HK-2 (cell line): ENCODE measurements at regions not wholly inside any gene's neighbourhood (a gene's known extent, or its start where the extent isn't known, plus 50 kb on each side); places are given as distances from the start of the nearest gene placed in this dataset.

Experiments used
- DNase-seq: peaks from one replicate; pipeline ENCODE4 v3.0.0-alpha.2; 2018; ENCODE audit not compliant: unreplicated experiment

DNA sequence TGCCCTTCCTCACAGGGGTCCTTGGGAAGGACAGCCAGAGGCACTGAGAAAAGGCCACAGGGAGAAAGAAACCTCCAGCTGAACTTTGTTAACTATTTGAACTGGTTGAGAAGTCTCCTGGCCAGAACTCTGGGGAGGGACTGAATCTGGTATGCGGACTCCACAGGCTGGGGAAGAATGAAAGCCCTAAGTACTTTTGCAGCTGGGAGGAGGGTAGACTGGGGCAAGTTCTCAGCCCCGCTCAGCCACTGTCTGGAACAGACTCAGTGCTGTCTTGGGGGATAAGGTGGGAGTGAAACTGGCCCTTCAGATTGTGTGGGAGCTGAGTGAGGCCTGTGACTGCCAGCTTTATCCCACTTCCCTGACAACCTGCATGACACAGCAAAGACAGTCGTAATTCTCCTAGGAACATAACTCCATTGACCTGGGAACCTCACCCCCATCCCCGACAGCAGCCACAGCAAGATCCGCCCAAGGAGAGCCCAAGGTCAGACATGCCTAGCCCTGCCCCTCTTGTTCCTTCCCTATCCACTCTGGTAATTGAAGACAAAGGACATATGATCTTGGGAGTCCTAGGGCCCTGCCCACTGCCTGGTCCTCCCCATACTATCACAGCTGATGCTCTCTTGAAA lies 475.1 kb upstream of the CNTN5 start:
- DNase-seq = no peak

DNA sequence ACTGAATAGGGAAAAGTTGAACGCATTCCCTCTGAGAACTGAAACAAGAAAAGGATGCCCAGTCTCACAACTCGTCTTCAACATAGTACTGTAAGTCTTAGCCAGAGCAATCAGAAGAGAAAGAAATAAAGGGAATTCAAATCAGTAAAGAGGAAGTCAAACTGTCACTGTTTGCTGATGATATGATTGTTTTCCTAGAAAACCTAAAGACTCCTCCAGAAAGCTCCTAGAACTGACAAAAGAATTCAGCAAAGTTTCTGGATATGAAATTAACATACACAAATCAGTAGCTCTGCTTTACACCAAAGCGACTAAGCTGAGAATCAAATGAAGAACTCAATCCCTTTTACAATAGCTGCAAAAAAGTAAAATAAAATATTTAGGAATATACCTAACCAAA lies 471.2 kb upstream of the CNTN5 start:
- DNase-seq = no peak

DNA sequence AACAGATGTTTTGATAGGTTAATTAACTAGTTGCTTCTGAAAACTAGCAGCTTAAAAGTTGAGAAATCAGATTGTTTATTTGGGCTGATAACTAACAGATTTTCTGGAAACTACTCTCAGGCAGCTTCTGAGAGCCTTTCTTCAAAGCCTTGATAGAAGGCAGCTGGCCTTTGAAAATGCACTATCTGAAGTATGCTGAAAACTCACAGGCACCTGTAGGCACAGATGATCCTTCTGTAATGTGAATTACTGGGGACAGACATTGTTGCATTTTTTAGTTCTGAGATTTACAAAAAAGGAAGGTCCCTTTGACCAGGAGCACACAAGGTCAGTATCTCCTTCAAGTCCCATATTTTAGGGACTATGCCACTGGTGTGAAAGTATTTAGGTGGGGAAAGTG lies 460.8 kb upstream of the CNTN5 start:
- DNase-seq = no peak

DNA sequence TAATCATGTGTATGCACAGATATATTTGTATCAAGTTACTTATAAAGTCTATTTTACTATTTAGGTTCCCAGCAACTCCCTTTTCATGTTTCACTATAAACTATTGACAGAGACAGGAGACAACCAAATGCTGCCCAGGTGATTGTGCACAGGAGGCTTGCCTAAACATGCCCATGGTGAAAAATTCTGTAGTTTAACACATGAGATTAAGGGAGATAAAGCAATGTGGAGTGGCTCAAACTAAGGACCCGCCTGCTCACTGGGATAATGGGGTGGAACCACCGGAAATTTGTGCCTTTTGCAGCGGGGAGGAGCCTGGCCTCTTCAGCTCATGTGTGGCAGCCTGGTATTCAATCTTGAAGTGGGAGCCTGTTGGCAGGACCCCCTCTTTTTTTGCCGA lies 459.5 kb upstream of the CNTN5 start:
- no peak for DNase-seq

DNA sequence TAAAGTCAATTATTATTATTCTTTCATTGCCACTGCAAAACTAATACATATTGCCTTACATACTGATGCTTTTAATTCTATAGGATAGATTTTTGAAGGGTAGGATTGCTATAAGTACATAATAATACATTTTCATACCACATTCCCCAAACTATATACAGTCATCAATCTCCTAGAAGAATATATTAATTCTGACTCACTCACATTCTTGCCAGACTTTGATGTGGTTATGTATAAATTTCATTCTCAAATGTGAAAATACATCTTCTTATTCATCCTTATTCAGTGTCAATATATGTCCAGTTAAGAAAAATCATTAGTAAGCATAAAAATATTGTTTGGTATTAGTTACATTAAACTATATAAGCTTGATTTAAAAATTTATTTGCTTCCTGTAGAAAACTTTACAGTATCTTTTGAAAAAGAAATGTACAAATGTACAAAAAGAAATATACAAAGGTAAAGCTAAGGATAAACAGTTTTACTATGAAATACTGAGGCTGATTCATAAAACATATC lies 458.8 kb upstream of the CNTN5 start:
- DNase-seq = no peak

DNA sequence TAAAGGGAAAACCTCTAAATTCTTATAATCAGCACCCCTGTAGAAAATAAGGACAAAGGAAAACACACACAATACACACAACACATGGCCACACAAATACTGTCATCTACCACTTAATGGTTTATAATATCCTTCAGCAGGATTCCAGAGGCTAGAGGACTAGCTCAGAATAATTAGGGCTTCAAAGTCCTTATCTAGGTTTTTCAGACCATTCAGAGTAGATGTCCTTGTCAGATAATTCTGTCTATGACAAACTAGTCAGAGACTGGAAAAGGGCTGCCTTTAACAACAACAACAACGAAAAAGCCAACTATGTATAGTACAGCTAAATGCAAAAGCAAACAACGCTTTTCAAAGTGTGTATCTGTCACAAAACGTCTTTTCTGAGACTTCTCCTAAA lies 456.5 kb upstream of the CNTN5 start:
- DNase-seq = no peak

DNA sequence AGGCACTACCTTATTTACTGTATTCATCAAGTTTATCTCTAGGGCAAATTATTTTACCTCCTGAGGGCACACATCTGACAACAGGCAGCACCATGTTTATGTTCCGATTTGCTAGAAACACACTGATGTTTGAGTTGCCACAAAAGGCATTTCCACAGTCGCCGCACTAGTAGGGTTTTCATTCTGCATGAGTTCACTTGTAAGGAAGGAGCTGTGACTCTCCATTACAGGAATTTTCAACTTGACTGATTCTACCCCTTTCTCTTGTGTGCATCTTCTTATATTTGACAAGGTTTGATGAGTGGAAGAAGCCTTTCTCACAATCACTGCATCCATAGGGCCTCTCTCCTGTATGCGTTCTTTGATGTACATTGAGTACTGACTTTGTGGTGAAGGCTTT lies 455.9 kb upstream of the CNTN5 start:
- no peak for DNase-seq

DNA sequence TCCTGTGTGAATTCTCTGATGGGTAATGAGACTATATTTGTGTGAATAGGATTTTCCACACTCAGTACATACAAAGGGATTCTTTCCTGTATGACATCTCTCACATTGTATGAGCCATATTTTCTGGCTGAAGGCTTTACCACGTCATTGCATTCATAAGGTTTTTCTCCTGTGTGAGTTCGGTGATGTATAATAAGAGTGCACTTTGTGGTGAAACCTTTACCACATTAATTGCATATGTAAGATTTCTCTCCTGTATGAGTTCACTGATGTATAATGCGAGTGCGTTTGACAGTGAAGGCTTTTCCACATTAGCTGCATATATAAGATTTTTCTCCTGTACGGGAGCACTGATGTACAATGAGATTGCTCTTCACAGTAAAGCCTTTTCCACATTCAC lies 455.4 kb upstream of the CNTN5 start:
- DNase-seq = no peak

DNA sequence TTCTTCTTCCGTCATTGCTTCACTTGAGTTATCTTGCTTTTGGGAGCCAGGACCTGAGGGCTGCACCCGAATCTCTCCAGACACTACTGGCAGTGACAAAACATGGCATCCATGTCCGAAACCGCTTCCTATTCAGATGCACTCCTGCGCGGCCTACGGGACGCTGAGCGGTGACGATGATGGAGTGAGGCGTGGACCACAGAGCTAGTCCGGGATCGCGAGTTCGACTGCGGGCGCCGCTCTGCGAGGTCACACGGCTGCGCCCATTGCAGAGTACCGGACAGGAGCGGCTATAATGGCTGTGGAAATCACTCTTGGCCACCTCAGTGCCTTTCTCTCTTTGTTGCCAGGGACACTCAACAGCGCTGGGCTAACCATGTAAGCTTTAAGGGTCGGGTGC lies 453.8 kb upstream of the CNTN5 start:
- no peak for DNase-seq

DNA sequence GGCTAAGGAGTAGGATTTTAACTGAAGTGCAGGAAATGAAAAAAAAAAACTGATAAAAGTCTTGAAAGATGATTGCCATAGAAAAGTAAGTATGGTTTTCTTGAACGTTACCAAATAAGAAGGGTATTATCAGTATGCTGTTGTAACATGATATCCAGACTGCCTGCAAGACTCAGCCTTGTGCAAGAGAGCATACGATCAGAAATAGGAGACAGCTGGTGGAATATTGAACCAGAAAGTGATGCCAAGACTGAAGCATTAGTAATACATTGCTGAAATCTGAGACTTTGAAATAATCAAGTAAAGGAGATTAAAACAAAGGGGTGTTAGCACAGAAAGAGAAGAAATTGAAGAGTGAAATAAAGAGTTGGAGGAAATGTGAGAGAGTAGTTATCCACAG lies 452.7 kb upstream of the CNTN5 start:
- DNase-seq = no peak

DNA sequence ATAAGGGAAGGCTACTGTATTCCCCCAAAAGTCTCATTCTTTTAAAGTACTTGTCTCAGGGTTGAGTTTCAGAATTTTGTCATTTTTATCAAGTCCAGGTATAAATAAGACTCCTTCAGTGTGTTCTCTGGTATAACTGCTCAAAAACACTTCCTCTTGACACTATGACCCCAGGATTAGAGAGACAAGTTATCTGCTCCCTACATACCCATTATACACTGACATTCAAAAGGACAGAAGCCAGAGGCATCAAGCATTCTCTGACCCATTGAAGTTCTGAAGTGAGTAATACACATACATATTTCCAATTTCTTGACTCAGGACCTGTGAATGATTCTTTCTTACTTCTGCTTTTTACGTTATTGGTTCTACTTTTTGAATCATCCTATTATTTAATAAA lies 447.8 kb upstream of the CNTN5 start:
- no peak for DNase-seq

DNA sequence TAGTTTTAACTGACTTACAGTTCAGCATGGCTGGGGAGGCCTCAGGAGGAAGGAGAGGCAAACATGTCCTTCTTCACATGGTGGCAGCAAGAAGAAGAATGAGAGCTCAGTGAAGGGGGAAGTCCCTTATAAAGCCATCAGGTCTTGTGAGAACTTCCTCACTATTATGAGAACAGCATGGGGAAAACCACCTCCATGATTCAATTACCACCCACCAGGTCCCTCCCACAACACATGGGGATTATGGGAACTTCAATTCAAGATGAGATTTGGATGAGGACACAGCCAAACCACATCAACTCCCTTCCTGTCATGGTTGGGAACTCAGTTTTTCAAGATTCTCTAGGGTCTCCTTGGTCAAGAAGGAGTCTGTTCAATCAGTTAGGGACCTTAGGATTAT lies 432.9 kb upstream of the CNTN5 start:
- DNase-seq = no peak

DNA sequence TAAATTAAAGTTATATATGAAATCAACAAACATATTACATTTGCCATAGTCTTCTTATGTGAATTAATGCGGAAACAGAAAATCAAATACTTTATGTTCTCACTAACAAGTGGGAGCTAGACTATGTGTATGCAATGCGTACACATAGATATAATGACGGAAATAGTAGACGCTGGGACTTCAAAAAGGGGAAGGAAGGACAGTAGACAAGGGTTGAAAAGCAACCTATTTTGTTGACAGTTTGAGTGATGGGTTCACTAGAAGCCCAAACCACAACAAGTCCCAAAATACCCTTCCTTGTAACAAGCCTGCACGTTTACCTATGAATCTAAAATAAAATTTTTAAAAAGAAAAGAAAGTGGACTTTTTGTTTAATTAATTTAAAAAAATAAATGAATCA lies 430.8 kb upstream of the CNTN5 start:
- DNase-seq = no peak

DNA sequence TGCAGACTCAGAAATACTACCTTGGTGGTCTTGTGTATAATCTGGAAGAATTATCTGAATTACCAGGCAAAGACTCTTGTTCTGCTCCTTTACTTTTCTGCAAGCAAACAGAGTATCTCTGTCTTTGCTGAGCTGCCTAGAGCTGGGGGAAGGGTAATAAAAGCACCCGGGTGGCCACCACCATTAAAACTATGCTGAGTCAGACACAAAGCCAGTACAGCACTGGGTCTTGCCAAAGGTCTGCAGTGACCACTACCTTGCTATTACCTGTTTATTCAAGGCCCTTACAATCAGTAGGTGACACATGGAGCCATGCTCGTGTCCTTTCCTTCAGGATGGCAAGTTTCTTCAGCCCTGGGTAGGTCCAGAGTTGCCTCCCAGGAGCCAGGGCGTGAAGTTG lies 420.6 kb upstream of the CNTN5 start:
- no peak for DNase-seq

DNA sequence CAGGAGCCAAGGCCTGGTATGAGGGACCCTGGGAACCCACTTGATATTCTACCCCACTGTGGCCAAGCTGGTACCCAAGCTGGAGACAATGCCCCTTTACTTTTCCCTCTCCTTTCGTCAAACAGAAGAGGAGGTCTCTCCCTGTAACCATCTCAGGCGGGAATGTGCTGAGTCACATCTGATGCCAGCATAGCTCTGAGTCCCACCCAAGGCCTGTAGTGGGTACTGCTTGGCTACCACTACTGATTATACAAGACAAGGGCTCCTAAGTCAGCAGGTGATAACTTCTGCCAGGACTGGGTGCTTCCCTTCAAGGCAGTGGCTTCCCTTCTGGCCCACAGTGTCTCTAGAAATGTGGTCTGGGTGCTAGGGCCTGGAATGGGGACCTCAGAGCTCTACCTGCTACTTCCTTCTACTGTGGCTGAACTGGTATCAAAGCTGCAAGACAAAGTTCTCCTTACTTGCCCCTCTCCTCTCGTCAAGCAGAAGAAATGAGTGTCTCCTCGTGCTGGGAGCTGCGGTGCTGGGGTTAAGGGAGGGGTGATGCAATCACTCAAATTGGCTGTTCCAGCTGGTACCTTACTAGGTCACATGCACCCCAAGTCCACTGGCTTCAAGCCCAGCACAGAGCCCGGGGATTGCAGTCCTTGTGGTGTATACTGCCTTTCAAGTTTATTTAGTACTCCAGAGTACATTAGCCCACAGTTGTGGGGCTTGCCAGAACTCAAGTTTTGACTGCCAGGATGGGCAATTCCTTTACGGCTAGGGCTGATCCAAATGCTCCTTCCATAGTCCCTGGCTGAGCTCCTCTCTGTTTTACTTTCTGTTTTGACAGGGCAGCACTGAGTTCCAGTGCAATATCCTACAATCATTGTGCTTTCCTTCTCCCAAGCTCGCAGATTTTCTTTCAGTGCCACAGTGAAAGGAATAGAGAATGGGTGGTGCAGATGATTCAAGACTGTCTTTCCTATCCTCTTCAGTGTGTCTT lies 419.7 kb upstream of the CNTN5 start:
- no peak for DNase-seq

DNA sequence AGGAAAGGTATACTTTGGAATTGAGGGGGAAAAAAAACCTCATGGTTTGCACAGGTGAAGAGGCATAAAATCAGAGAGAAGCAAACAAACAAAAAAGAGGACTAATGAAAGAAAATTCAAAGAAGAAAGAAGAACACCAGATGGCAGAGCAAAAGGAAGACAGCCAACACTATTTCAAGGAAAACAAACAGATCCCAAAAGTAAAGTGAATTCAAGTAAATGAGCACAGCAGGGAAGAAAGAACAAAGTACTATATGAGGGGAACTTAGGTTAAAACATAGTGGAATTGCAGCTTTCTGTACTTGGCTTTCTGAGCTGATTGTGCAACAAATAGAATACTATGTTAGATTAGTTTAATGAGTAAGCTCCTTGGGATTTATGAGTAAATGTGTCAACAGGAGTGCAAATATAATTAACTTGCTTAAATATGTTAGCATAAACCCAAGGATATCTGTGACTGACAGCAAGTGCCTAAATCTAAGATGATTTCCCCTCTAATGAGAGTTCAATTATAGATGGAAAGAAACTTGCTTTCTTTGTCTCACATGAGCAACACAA lies 404.6 kb upstream of the CNTN5 start:
- DNase-seq = no peak

DNA sequence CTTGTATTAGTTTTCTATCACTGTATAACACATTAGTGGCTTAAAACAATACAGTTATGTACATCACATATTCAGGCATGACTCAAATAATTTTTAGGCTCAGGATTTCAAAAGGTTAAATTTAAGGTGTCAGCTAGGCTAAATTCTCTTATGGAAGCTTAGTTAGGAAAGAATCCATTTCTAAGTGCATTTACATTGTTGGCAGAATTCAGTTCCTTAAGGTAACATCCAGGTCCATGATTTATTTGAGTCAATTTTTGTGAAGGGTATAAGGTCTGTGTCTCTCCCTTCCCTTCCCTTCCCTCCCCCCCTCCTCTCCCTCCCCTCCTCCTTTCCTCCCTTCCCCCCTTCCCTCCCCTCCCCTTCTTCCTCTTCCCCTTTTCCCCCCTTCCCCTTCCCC lies 399.0 kb upstream of the CNTN5 start:
- no peak for DNase-seq

DNA sequence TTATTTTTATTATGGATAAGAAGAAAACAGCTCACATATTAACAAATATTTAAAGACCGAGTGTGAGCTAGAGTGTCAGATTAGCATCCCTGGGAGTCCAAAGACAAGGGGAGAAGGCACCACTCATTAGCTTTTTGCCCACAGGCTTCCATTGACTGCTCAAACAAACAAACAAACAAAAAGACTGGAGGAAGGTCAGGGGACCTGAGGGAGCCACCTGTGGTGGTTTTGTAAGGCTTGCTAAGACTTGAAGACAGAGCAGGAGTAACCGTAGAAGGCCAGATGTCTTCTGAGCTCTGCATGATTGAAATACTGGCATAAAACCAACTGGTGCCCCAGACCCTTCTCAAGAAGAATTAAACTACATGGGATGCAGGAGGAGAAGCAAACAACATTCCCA lies 395.2 kb upstream of the CNTN5 start:
- no peak for DNase-seq

DNA sequence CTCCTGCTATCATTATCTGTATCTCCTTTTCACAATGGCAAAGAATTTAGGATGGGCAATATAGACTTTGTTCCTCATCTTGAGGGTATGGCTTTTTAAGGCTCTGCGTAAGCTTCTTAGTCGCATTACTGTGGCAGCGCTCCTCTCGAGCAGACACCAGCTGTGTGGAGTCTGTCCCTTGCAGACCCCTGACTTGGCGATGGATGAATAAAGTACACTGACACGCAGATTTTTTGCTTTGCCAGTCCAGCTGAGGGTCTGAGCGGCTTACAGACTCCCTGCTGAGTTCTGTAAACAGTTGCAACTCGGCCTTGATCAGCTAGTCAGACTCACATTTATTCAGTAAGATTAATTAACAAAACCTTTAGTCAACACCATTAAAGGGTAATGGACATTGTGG lies 390.0 kb upstream of the CNTN5 start:
- DNase-seq = no peak

DNA sequence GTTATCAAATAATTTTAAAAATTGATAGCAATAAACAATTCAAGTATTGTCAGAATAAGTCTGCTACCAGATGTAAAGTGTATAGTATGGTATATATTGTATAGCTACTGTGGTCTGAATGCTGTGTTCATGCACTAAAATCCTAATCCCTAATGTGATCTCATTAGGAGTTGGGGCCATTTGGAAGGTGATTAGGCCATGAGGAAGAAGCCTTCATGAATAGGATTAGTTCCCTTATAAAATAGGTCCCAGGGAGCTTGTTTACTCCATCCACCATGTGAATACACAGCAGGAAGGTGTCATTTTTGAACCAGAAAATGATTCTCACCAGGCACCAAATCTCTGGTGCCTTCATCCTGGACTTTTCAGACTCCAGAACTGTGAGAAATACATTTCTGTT lies 363.0 kb upstream of the CNTN5 start:
- DNase-seq = no peak

DNA sequence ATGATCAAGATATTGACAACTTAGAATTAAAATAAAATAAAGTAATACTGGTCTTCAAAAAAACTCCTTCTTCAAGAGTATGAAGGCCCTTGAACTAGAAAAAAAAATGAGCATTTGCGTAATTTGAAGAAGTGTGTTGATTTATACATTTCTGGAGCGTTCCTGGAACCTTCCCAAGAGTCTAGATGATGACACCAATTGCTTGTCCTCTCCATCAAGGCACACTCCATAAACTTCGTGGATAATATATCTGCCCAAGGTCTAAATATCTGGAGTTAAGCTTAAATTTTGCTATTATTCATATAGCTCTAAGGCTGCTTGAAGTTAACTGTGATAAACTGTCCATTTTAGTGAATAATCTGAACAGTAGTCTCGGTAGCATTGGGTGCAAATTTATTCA lies 361.3 kb upstream of the CNTN5 start:
- DNase-seq = no peak

DNA sequence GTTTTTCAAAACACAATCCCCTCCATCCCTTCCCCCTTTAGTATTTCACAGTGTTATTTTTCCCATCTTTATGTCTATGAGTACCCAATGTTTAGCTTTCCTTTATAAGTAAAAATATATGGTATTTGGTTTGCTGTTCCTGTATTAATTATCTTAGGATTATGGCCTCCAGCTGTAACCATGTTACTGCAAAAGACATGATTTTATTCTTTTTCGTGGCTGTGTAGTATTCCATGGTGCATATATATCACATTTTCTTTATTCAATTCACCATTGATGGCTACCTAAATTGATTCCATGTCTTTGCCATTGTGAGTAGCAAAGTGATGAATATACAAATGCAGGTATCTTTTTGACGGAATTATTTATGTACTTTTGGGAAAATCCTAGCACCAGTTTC lies 346.4 kb upstream of the CNTN5 start:
- DNase-seq = no peak

DNA sequence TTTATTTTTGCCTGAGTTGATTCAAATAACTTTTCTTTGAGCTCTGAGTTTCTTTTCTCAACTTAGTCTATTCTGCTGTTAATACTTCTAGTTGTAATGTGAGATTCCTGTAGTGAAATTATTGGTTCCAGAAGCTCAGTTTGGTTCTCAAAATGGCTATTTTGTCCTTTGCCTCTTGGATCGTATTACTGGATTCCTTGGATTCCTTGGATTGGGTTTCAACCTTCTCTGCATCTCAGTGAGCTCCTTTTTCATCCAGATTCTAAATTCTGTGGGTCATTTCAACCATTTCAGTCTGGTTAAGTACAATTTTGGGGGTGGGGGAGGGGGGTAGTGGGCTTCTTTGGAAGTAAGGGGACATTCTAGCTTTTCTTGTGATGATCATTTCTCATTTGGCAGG lies 341.1 kb upstream of the CNTN5 start:
- DNase-seq = no peak
